NCI-H128 (cell line): ENCODE measurements at regions not wholly inside any gene's neighbourhood (a gene's known extent, or its start where the extent isn't known, plus 50 kb on each side); places are given as distances from the start of the nearest gene placed in this dataset.

Source experiments
- DNase-seq: peaks from one replicate; lab custom pipeline; 2025; ENCODE audit not compliant: unreplicated experiment; lab: John Stamatoyannopoulos, UW

DNA sequence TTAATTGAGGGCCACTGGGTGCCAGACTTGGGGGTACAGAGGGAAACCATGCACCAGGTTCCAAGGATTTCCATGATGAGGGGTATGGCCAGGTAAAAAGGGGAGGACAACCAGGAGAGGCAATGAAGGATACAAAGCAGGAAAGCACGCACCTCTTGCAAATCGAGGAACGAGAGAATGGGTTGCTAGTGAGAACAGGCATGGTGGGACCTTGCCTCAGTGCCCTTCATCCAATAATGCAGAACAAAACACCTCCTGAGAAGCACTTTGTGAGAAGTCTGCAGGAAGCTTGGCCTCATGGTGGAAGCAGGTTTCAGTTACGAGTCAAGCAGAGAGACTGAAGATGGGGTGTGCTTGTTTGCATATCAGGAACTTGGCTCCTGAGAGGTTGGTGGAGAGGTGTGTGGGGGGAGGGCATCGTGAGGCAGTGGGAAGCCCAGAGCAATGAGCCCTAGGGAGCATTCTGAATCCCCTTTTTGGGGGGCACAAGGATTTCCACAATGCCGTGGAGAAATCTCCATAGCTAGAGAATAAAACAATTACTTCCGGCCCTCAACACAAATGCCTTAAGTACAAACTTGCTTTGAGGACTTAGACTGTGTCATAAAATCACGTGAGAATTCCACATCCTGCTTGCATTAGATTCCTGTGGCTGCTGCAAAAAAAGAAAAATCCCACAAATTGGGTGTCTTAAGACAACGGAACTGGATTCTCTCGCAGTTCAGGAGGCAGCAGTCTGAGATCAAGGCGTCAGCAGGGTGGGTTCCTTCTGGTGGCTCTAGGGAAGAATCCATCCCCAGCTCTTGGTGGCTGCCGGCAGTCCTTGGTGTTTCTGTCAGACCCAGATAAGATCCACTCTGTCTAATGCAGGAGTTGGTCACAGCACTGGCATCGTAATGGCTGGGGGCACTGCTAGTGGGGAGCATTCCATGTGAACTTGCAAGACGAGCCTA, 54.9 kb upstream of the BACE2 start:
- DNase-seq, result no peak

DNA sequence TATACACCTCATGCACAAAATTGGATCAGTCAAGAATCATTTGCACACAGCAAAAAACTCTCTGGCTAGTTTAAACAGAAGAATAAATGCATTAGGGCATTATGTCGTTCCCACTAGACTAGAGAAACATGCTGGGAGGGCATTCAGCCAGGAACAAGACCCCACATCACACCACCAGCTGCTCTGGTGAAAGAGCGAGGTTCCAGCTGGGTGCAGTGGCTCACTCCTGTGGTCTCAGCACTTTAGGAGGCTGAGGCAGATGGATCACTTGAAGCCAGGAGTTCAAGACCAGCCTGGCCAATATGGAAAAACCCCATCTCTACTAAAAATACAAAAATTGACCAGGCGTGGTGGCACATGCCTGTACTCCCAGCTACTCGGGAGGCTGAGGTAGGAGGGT, 52.1 kb upstream of the BACE2 start:
- no peak for DNase-seq
